Astrocyte (in vitro differentiated cells and primary cell): ENCODE measurements at regions not wholly inside any gene's neighbourhood (a gene's known extent, or its start where the extent isn't known, plus 50 kb on each side); places are given as distances from the start of the nearest gene placed in this dataset.

Experiments used
- CTCF ChIP-seq: IDR thresholded peaks from 2 replicates; pipeline ENCODE4 v1.5.1; 2011; ENCODE audit warnings: low read depth, mild to moderate bottlenecking, inconsistent platforms, low read length, moderate library complexity; ENCODE audit not compliant: insufficient read depth
- EZH2 ChIP-seq: IDR thresholded peaks from 2 replicates; pipeline ENCODE4 v1.6.1; 2012; ENCODE audit warnings: mild to moderate bottlenecking, low read length, inconsistent platforms; ENCODE audit not compliant: insufficient read depth

GRCh38 chr7:12508554-12508953 lies 62.0 kb upstream of the SCIN start:
- no peak for TF ChIP-seq CTCF
- TF ChIP-seq EZH2, result no peak
